Neuronal stem cell (in vitro differentiated cells): ENCODE measurements at regions not wholly inside any gene's neighbourhood (a gene's known extent, or its start where the extent isn't known, plus 50 kb on each side); places are given as distances from the start of the nearest gene placed in this dataset.
"Not testable (repeated sequence)": the region's sequence is repeated elsewhere in the genome, so short reads cannot be mapped to it uniquely, and the experiment has no call there.

ENCODE experiments used
- DNase-seq: peaks from one replicate; pipeline ENCODE4 v3.0.0-alpha.2; 2013; ENCODE audit warnings: low spot score
- H2AFZ ChIP-seq: one replicate; pipeline ENCODE4 v1.6.1; 2013; ENCODE audit warnings: mild to moderate bottlenecking, low read length, inconsistent platforms
- H2AK5ac ChIP-seq: 2 replicates; pipeline ENCODE4 v1.6.1; 2013; ENCODE audit warnings: low read depth, mild to moderate bottlenecking, inconsistent platforms, low read length, moderate library complexity, mixed read lengths
- H2BK120ac ChIP-seq: 2 replicates; pipeline ENCODE4 v1.6.1; 2013; ENCODE audit warnings: low read depth, mild to moderate bottlenecking, inconsistent platforms, low read length, moderate library complexity, mixed read lengths
- H2BK12ac ChIP-seq: one replicate; pipeline ENCODE4 v1.6.1; 2013; ENCODE audit warnings: low read length, inconsistent platforms
- H2BK15ac ChIP-seq: 2 replicates; pipeline ENCODE4 v1.6.1; 2013; ENCODE audit warnings: mild to moderate bottlenecking, low read length, inconsistent platforms, mixed read lengths
- H2BK5ac ChIP-seq: one replicate; pipeline ENCODE4 v1.6.1; 2013; ENCODE audit warnings: inconsistent platforms, mild to moderate bottlenecking, low read length, moderate library complexity
- H3K14ac ChIP-seq: one replicate; pipeline ENCODE4 v1.6.1; 2013; ENCODE audit warnings: low read length, inconsistent platforms
- H3K18ac ChIP-seq: 2 replicates; pipeline ENCODE4 v1.6.1; 2013; ENCODE audit warnings: low read length, inconsistent platforms
- H3K23ac ChIP-seq: 2 replicates; pipeline ENCODE4 v1.6.1; 2013; ENCODE audit warnings: low read depth, mild to moderate bottlenecking, mixed read lengths, low read length, inconsistent platforms; ENCODE audit not compliant: poor library complexity
- H3K27ac ChIP-seq: replicated peaks from 3 replicates; pipeline ENCODE4 v1.5.1; 2013; ENCODE audit warnings: low read length, inconsistent platforms
- H3K27me3 ChIP-seq, 3 experiments: 2 replicates each; pipeline ENCODE4 v1.6.1; 2013; ENCODE audit warnings: low read length in 3 of 3, mild to moderate bottlenecking in 2 of 3, inconsistent platforms in 1 of 3, low read depth in 1 of 3, mixed read lengths in 1 of 3, moderate library complexity in 1 of 3; ENCODE audit not compliant: control insufficient read depth in 3 of 3, insufficient read depth in 3 of 3
- H3K36me3 ChIP-seq, 2 donors: replicated peaks in 1 of 2; 2 replicates each; pipeline ENCODE4 v1.6.1; 2013; ENCODE audit warnings: low read length in 2 of 2; ENCODE audit not compliant: control insufficient read depth in 2 of 2, insufficient read depth in 2 of 2
- H3K4ac ChIP-seq: 2 replicates; pipeline ENCODE4 v1.6.1; 2013; ENCODE audit warnings: inconsistent platforms, mild to moderate bottlenecking, low read length, moderate library complexity
- H3K4me1 ChIP-seq, 2 donors: 1 replicate in 1 of 2; 2 replicates in 1 of 2; pipeline ENCODE4 v1.6.1; 2013; ENCODE audit warnings: low read length in 2 of 2, low read depth in 1 of 2; ENCODE audit not compliant: control insufficient read depth in 2 of 2, insufficient read depth in 1 of 2
- H3K4me2 ChIP-seq: one replicate; pipeline ENCODE4 v1.6.1; 2013; ENCODE audit warnings: mild to moderate bottlenecking, low read length, inconsistent platforms; ENCODE audit not compliant: insufficient read depth, poor library complexity, severe bottlenecking
- H3K4me3 ChIP-seq, 2 donors: 2 replicates each; pipeline ENCODE4 v1.5.1; 2013; ENCODE audit warnings: low read length in 2 of 2, mild to moderate bottlenecking in 2 of 2, inconsistent platforms in 1 of 2, moderate library complexity in 1 of 2
- H3K79me1 ChIP-seq: one replicate; pipeline ENCODE4 v1.6.1; 2013; ENCODE audit warnings: low read depth, mild to moderate bottlenecking, inconsistent platforms, low read length, moderate library complexity
- H3K9ac ChIP-seq: one replicate; pipeline ENCODE4 v1.6.1; 2013; ENCODE audit warnings: mild to moderate bottlenecking, low read depth, low read length, inconsistent platforms; ENCODE audit not compliant: poor library complexity
- H3K9me3 ChIP-seq, 2 donors: replicated peaks in 1 of 2; 2 replicates each; pipeline versions ENCODE3 to v1.6.1; 2013; ENCODE audit warnings: low read length in 2 of 2, mild to moderate bottlenecking in 2 of 2, inconsistent platforms in 1 of 2, low read depth in 1 of 2, mixed read lengths in 1 of 2, moderate library complexity in 1 of 2; ENCODE audit not compliant: control insufficient read depth in 2 of 2, insufficient read depth in 1 of 2
- H4K8ac ChIP-seq: one replicate; pipeline ENCODE4 v1.6.1; 2013; ENCODE audit warnings: low read depth, mild to moderate bottlenecking, inconsistent platforms, low read length, moderate library complexity
- H4K91ac ChIP-seq: one replicate; pipeline ENCODE4 v1.6.1; 2013; ENCODE audit warnings: low read length, low read depth, mild to moderate bottlenecking, inconsistent platforms; ENCODE audit not compliant: poor library complexity
- WGBS, 2 donors: extraction: QIAGEN DNeasy Blood & Tissue Kit; methylation state at CpG; one replicate each; pipeline ENCODE4 v1.1.7; 2013; ENCODE audit warnings: missing lambda C conversion rate in 2 of 2, mixed read lengths in 1 of 2; ENCODE audit not compliant: insufficient read length in 2 of 2, insufficient replicate concordance in 1 of 2; ENCODE audit errors: extremely low coverage in 2 of 2; 5-methylcytosine and 5-hydroxymethylcytosine counted together

- H3K14ac ChIP-seq: no peak overlapping the region
- H2BK120ac ChIP-seq: no peak overlapping the region
- no peak overlapping the region for H3K23ac ChIP-seq
- no peaks in the 10 kb centered on the region for H3K4me1 ChIP-seq
- no peak overlapping the region for H3K9ac ChIP-seq
- H3K27ac ChIP-seq: no peak overlapping the region
- H3K9me3 ChIP-seq: peaks cover 2 to 4% of the 10 kb centered on the region in 2 donors
- no peak overlapping the region for H2BK12ac ChIP-seq
- H3K36me3 ChIP-seq: no peaks in the 10 kb centered on the region
- H3K27me3 ChIP-seq: no peaks in the 10 kb centered on the region
- no peak overlapping the region for H4K8ac ChIP-seq
- no peak overlapping the region for H2AFZ ChIP-seq
- H2BK5ac ChIP-seq: no peak overlapping the region
- H3K18ac ChIP-seq: no peak overlapping the region
- no peak for DNase-seq
- no peak overlapping the region for H2BK15ac ChIP-seq
- H3K4me2 ChIP-seq: no peak overlapping the region
- H3K4me3 ChIP-seq: no peak overlapping the region
- no peak overlapping the region for H2AK5ac ChIP-seq
- no peaks in the 10 kb centered on the region for H3K79me1 ChIP-seq
- H4K91ac ChIP-seq: no peak overlapping the region
- no peak overlapping the region for H3K4ac ChIP-seq
These were observed 222.1 kb downstream of the DEPDC1B start for GRCh38 chr5:60477849-60478248.

GRCh38 chr5:60473654-60474053, 226.3 kb downstream of the DEPDC1B start:
- Histone ChIP-seq H3K9ac (no peak overlapping the region), H3K4me3 (no peak overlapping the region), H2AFZ (no peak overlapping the region), H3K27me3 (no peaks in the 10 kb centered on the region), H3K23ac (no peak overlapping the region), H3K4me2 (no peak overlapping the region), H3K18ac (no peak overlapping the region), H2BK15ac (no peak overlapping the region), H3K79me1 (no peaks in the 10 kb centered on the region), H3K9me3 (peaks cover 2 to 4% of the 10 kb centered on the region in 2 donors), H2AK5ac (no peak overlapping the region), H3K4ac (no peak overlapping the region), H2BK5ac (no peak overlapping the region), H3K4me1 (no peaks in the 10 kb centered on the region), H3K14ac (no peak overlapping the region), H2BK120ac (no peak overlapping the region), H4K8ac (no peak overlapping the region), H3K27ac (no peak overlapping the region), H4K91ac (no peak overlapping the region), H3K36me3 (no peaks in the 10 kb centered on the region), H2BK12ac (no peak overlapping the region)
- DNase-seq: no peak
- WGBS, 2 donors: no CpG with 5 or more reads among the region's 3 CpGs

GRCh38 chr5:60473027-60473426, 226.9 kb downstream of the DEPDC1B start:
- not testable (repeated sequence) for H3K18ac ChIP-seq, H4K91ac ChIP-seq, DNase-seq, H2AK5ac ChIP-seq, H3K4me2 ChIP-seq, H3K14ac ChIP-seq, H3K27me3 ChIP-seq, H3K4ac ChIP-seq, H2BK120ac ChIP-seq, H3K9ac ChIP-seq, H3K9me3 ChIP-seq, H2BK12ac ChIP-seq, H4K8ac ChIP-seq, H3K79me1 ChIP-seq, H2AFZ ChIP-seq, H2BK5ac ChIP-seq, H2BK15ac ChIP-seq, H3K36me3 ChIP-seq, H3K4me1 ChIP-seq, H3K23ac ChIP-seq, H3K4me3 ChIP-seq, H3K27ac ChIP-seq

- no peak overlapping the region for H3K4me3 ChIP-seq
- H3K36me3 ChIP-seq: no peaks in the 10 kb centered on the region
- H3K18ac ChIP-seq: no peak overlapping the region
- no peak for DNase-seq
- no peak overlapping the region for H3K23ac ChIP-seq
- H2AK5ac ChIP-seq: no peak overlapping the region
- no peak overlapping the region for H3K14ac ChIP-seq
- H3K4me2 ChIP-seq: no peak overlapping the region
- H2BK12ac ChIP-seq: no peak overlapping the region
- no peak overlapping the region for H3K9ac ChIP-seq
- H4K91ac ChIP-seq: no peak overlapping the region
- H2AFZ ChIP-seq: no peak overlapping the region
- no peak overlapping the region for H2BK120ac ChIP-seq
- no peaks in the 10 kb centered on the region for H3K27me3 ChIP-seq
- H4K8ac ChIP-seq: no peak overlapping the region
- H3K27ac ChIP-seq: no peak overlapping the region
- no peak overlapping the region for H2BK5ac ChIP-seq
- H3K9me3 ChIP-seq: no peaks in the 10 kb centered on the region
- no peaks in the 10 kb centered on the region for H3K79me1 ChIP-seq
- no peak overlapping the region for H3K4ac ChIP-seq
- no peaks in the 10 kb centered on the region for H3K4me1 ChIP-seq
- H2BK15ac ChIP-seq: no peak overlapping the region
These were observed 229.1 kb downstream of the DEPDC1B start for GRCh38 chr5:60470881-60471280.
